Thyroid gland (tissue), 4 donors: ENCODE measurements at regions not wholly inside any gene's neighbourhood (a gene's known extent, or its start where the extent isn't known, plus 50 kb on each side); places are given as distances from the start of the nearest gene placed in this dataset.

Experiments used
- DNase-seq, 2 donors: peaks; one replicate each; pipeline ENCODE4 v3.0.0-alpha.2; 2019
- H3K27ac ChIP-seq, 3 donors: fragments of 200-600 bp; sonication (generic); 1 replicate in 2 of 3; 2 replicates in 1 of 3; pipeline ENCODE4 v1.5.1; 2016 to 2019; ENCODE audit warnings: mild to moderate bottlenecking in 1 of 3, moderate library complexity in 1 of 3
- H3K27me3 ChIP-seq: fragments of 200-600 bp; sonication (generic); one replicate; pipeline ENCODE4 v1.5.1; 2019
- H3K36me3 ChIP-seq, 2 donors: fragments of 200-600 bp; sonication (generic); one replicate each; pipeline ENCODE4 v1.5.1; 2016 to 2019
- H3K4me1 ChIP-seq, 2 donors: fragments of 200-600 bp; sonication (generic); one replicate each; pipeline ENCODE4 v1.5.1; 2017 to 2019
- H3K4me3 ChIP-seq, 3 donors: fragments of 200-600 bp; sonication (generic); replicated peaks in 1 of 3; 1 replicate in 2 of 3; 2 replicates in 1 of 3; pipeline ENCODE4 v1.5.1; 2016; ENCODE audit warnings: mild to moderate bottlenecking in 1 of 3
- H3K9me3 ChIP-seq: fragments of 200-600 bp; sonication (generic); one replicate; pipeline ENCODE4 v1.5.1; 2017
- CTCF ChIP-seq, 6 experiments: fragments of 200-600 bp in 3 of 6; fragments of 450-650 bp in 3 of 6; sonication (generic) in 3 of 6; IDR thresholded peaks; one replicate each; pipeline ENCODE4 v1.5.1; 2016 to 2019; ENCODE audit warnings: antibody characterized with exemption in 6 of 6, mild to moderate bottlenecking in 2 of 6, inconsistent platforms in 1 of 6, moderate library complexity in 1 of 6
- POLR2A ChIP-seq, 2 donors: fragments of 450-650 bp; IDR thresholded peaks; one replicate each; pipeline ENCODE4 v1.6.1; 2017; ENCODE audit warnings: antibody characterized with exemption in 2 of 2, mild to moderate bottlenecking in 2 of 2, moderate library complexity in 1 of 2
- WGBS, 2 donors: methylation state at CpG; one replicate each; pipeline ENCODE4 v1.1.5; 2017; 5-methylcytosine and 5-hydroxymethylcytosine counted together
- intact Hi-C: fragments of 100-400 bp; cut with DNase I; formaldehyde crosslinking; loops from one replicate; pipeline ENCODE4 v1.15.1; 2023

- 78 to 92% methylated on average over 2 to 3 of the region's 3 CpGs for WGBS, 2 donors
- no peaks in the 10 kb centered on the region for H3K9me3 ChIP-seq
- H3K27me3 ChIP-seq, result no peaks in the 10 kb centered on the region
- no peak for TF ChIP-seq CTCF (IDR thresholded peaks at IDR 0.05)
- no peak for TF ChIP-seq POLR2A (IDR thresholded peaks at IDR 0.05)
- H3K4me1 ChIP-seq, result peaks cover 0 to 15% of the 10 kb centered on the region in 2 donors
- H3K36me3 ChIP-seq, result no peaks in the 10 kb centered on the region
- DNase-seq, result no peak
- H3K4me3 ChIP-seq, result no peak overlapping the region
- intact Hi-C loops, result no loop called here
- H3K27ac ChIP-seq, result no peak overlapping the region
Observed at GRCh38 chr2:120817956-120818325, 82.3 kb downstream of the GLI2 start.

- TF ChIP-seq CTCF (IDR thresholded peaks at IDR 0.05) (no peak), POLR2A (IDR thresholded peaks at IDR 0.05) (no peak)
- Histone ChIP-seq H3K36me3 (no peaks in the 10 kb centered on the region), H3K27me3 (no peaks in the 10 kb centered on the region), H3K27ac (no peak overlapping the region), H3K4me3 (no peak overlapping the region), H3K9me3 (no peaks in the 10 kb centered on the region), H3K4me1 (peaks cover 0 to 15% of the 10 kb centered on the region in 2 donors)
- no peak for DNase-seq
- intact Hi-C loops, result no loop called here
- 77 to 82% methylated on average over 9 to 10 of the region's 10 CpGs for WGBS, 2 donors
Observed at GRCh38 chr2:120818441-120818920, 82.8 kb downstream of the GLI2 start.

- intact Hi-C loops, result no loop called here
- WGBS, 2 donors, result 63 to 66% methylated on average over 5 of the region's 5 CpGs
- Histone ChIP-seq H3K36me3 (no peaks in the 10 kb centered on the region), H3K4me3 (no peak overlapping the region), H3K27me3 (no peaks in the 10 kb centered on the region), H3K9me3 (no peaks in the 10 kb centered on the region), H3K4me1 (peaks cover 0 to 15% of the 10 kb centered on the region in 2 donors), H3K27ac (no peak overlapping the region)
- no peak for DNase-seq
- TF ChIP-seq POLR2A (IDR thresholded peaks at IDR 0.05) (no peak), CTCF (IDR thresholded peaks at IDR 0.05) (no peak)
Observed at GRCh38 chr2:120819720-120820210, 84.1 kb downstream of the GLI2 start.

- Histone ChIP-seq H3K27ac (no peak overlapping the region), H3K4me3 (no peak overlapping the region), H3K27me3 (no peaks in the 10 kb centered on the region), H3K36me3 (no peaks in the 10 kb centered on the region), H3K9me3 (no peaks in the 10 kb centered on the region), H3K4me1 (peaks cover 0 to 15% of the 10 kb centered on the region in 2 donors)
- 18% methylated on average over 17 to 19 of the region's 19 CpGs for WGBS, 2 donors
- intact Hi-C loops, result no loop called here
- DNase-seq, result no peak
- no peak for TF ChIP-seq CTCF (IDR thresholded peaks at IDR 0.05)
- no peak for TF ChIP-seq POLR2A (IDR thresholded peaks at IDR 0.05)
Observed at GRCh38 chr2:120820263-120820952, 84.7 kb downstream of the GLI2 start.

GRCh38 chr2:120820953-120821279, 85.2 kb downstream of the GLI2 start:
- TF ChIP-seq POLR2A (IDR thresholded peaks at IDR 0.05) (no peak), CTCF (IDR thresholded peaks at IDR 0.05) (no peak)
- H3K4me1 ChIP-seq, result peaks cover 0 to 15% of the 10 kb centered on the region in 2 donors
- H3K36me3 ChIP-seq, result no peaks in the 10 kb centered on the region
- intact Hi-C loops, result no loop called here
- no peaks in the 10 kb centered on the region for H3K9me3 ChIP-seq
- no peak overlapping the region for H3K27ac ChIP-seq
- H3K4me3 ChIP-seq, result no peak overlapping the region
- peak; percentile 26 to 49 for DNase-seq
- WGBS, 2 donors, result 38 to 47% methylated on average over 7 of the region's 10 CpGs
- no peaks in the 10 kb centered on the region for H3K27me3 ChIP-seq
